ENCODE measurements at regions not wholly inside any gene's neighbourhood (a gene's known extent, or its start where the extent isn't known, plus 50 kb on each side); places are given as distances from the start of the nearest gene placed in this dataset.

DNA sequence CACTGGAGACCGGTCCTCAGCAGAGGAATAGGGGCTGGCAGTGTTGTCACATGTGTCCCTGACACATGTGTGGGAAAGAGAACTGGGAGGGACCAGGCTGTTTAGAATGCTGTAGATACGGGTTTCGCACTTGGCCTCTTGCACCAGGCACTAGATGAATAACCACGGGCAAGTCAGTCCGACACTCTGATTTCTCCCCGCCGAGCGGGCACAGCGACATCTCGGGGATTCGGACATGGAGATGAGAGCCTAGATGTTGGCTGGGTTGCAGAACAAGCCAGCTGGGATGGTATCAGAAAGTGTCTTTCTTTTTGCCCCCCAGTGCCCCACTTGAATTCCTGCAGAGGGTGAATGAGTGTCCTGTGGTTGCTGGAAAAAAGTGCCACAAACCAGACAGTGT is 80.6 kb upstream of the SLC22A11 start:
- no peak for TF ChIP-seq CTCF (IDR thresholded peaks at IDR 0.05; ENCODE audit: low read depth, low read length, poor library complexity, severe bottlenecking)
- no peak for TF ChIP-seq EZH2phosphoT487 (IDR thresholded peaks at IDR 0.05; ENCODE audit: borderline replicate concordance, low read length)

Measured in DOHH2 (cell line).